ENCODE measurements at regions not wholly inside any gene's neighbourhood (a gene's known extent, or its start where the extent isn't known, plus 50 kb on each side); places are given as distances from the start of the nearest gene placed in this dataset.
"Not testable (repeated sequence)": the region's sequence is repeated elsewhere in the genome, so short reads cannot be mapped to it uniquely, and the experiment has no call there.

GRCh38 chr3:184500344-184500923 lies 61.2 kb upstream of the EPHB3 start:
- Histone ChIP-seq H3K4me3 (no peak overlapping the region), H3K36me3 (ENCODE audit: insufficient read depth in 1 of 2, low read depth in 1 of 2) (no peaks in the 10 kb centered on the region), H3K9me3 (peaks cover 5% of the 10 kb centered on the region), H3K27me3 (ENCODE audit: insufficient read depth in 3 of 3, low read length in 2 of 3) (peaks cover 0 to 43% (median 2%) of the 10 kb centered on the region in 3 donors), H3K4me1 (no peaks in the 10 kb centered on the region), H3K27ac (no peak overlapping the region)
- TF ChIP-seq CTCF (IDR thresholded peaks at IDR 0.05): no peak
- 58 to 64% (median 61%) methylated on average over 12 of the region's 12 CpGs for WGBS, 3 donors
- DNase-seq (no peak), ATAC-seq (no peak)
- intact Hi-C loops (cut with DNase I): no loop called here

GRCh38 chr3:184502123-184502667 lies 59.4 kb upstream of the EPHB3 start:
- WGBS, 3 donors: 91 to 98% (median 92%) methylated on average over 4 of the region's 4 CpGs
- no peak overlapping the region for H3K4me3 ChIP-seq
- no peak for ATAC-seq
- H3K27me3 ChIP-seq (ENCODE audit: insufficient read depth in 3 of 3, low read length in 2 of 3): peaks cover 0 to 42% (median 2%) of the 10 kb centered on the region in 3 donors
- H3K4me1 ChIP-seq: no peaks in the 10 kb centered on the region
- H3K27ac ChIP-seq: no peak overlapping the region
- H3K9me3 ChIP-seq: peaks cover 5% of the 10 kb centered on the region
- no peaks in the 10 kb centered on the region for H3K36me3 ChIP-seq (ENCODE audit: insufficient read depth in 1 of 2, low read depth in 1 of 2)
- intact Hi-C loops (cut with DNase I): no loop called here
- TF ChIP-seq CTCF (IDR thresholded peaks at IDR 0.05): no peak
- no peak for DNase-seq

GRCh38 chr3:184502841-184503240 lies 58.7 kb upstream of the EPHB3 start:
- intact Hi-C loops (cut with DNase I): not testable (repeated sequence)

GRCh38 chr3:184503647-184504046 lies 57.9 kb upstream of the EPHB3 start:
- no peaks in the 10 kb centered on the region for H3K4me1 ChIP-seq
- H3K36me3 ChIP-seq (ENCODE audit: insufficient read depth in 1 of 2, low read depth in 1 of 2): no peaks in the 10 kb centered on the region
- no peak overlapping the region for H3K4me3 ChIP-seq
- H3K9me3 ChIP-seq: peaks cover 5% of the 10 kb centered on the region
- intact Hi-C loops (cut with DNase I): no loop called here
- no peak for TF ChIP-seq CTCF (IDR thresholded peaks at IDR 0.05)
- peaks cover 0 to 46% (median 2%) of the 10 kb centered on the region in 3 donors for H3K27me3 ChIP-seq (ENCODE audit: insufficient read depth in 3 of 3, low read length in 2 of 3)
- 46 to 90% (median 58%) methylated on average over 2 of the region's 2 CpGs for WGBS, 3 donors
- no peak for DNase-seq
- no peak overlapping the region for H3K27ac ChIP-seq
- no peak for ATAC-seq

More at GRCh38 chr3:184502841-184503240, 58.7 kb upstream of the EPHB3 start:
- 58 to 86% (median 70%) methylated on average over 5 to 6 of the region's 6 CpGs for WGBS, 3 donors
- DNase-seq; H3K4me3 ChIP-seq; H3K36me3 ChIP-seq (ENCODE audit: insufficient read depth in 1 of 2, low read depth in 1 of 2); H3K27ac ChIP-seq; ATAC-seq; H3K4me1 ChIP-seq; H3K9me3 ChIP-seq: not testable (repeated sequence)
- H3K27me3 ChIP-seq (ENCODE audit: insufficient read depth in 3 of 3, low read length in 2 of 3): peaks cover 0 to 44% (median 2%) of the 10 kb centered on the region in 3 donors

- TF ChIP-seq CTCF (IDR thresholded peaks at IDR 0.05): no peak
- peaks cover 5% of the 10 kb centered on the region for H3K9me3 ChIP-seq
- H3K27ac ChIP-seq: no peak overlapping the region
- ATAC-seq: no peak
- DNase-seq: no peak
- H3K4me3 ChIP-seq: no peak overlapping the region
- H3K4me1 ChIP-seq: no peaks in the 10 kb centered on the region
- H3K36me3 ChIP-seq (ENCODE audit: insufficient read depth in 1 of 2, low read depth in 1 of 2): no peaks in the 10 kb centered on the region
- 33 to 36% (median 35%) methylated on average over 9 of the region's 9 CpGs for WGBS, 3 donors
- H3K27me3 ChIP-seq (ENCODE audit: insufficient read depth in 3 of 3, low read length in 2 of 3): peaks cover 0 to 38% (median 0%) of the 10 kb centered on the region in 3 donors
- intact Hi-C loops (cut with DNase I): no loop called here
Observed at GRCh38 chr3:184505076-184505878, 56.3 kb upstream of the EPHB3 start.
